Uterus (tissue), 2 donors: ENCODE measurements at regions not wholly inside any gene's neighbourhood (a gene's known extent, or its start where the extent isn't known, plus 50 kb on each side); places are given as distances from the start of the nearest gene placed in this dataset.

Experiments used
- POLR2A ChIP-seq, 2 donors: fragments of 450-650 bp; IDR thresholded peaks; one replicate each; pipeline ENCODE4 v1.6.1; 2016; ENCODE audit warnings: antibody characterized with exemption in 2 of 2, mild to moderate bottlenecking in 1 of 2, moderate library complexity in 1 of 2
- TF ChIP-seq, protein P1 (sequence below), 4 experiments: fragments of 200-600 bp in 2 of 4; fragments of 450-650 bp in 2 of 4; sonication (generic) in 2 of 4; IDR thresholded peaks; one replicate each; pipeline ENCODE4 v1.5.1; 2016 to 2019; ENCODE audit warnings: antibody characterized with exemption in 4 of 4, mild to moderate bottlenecking in 2 of 4, moderate library complexity in 1 of 4

DNA sequence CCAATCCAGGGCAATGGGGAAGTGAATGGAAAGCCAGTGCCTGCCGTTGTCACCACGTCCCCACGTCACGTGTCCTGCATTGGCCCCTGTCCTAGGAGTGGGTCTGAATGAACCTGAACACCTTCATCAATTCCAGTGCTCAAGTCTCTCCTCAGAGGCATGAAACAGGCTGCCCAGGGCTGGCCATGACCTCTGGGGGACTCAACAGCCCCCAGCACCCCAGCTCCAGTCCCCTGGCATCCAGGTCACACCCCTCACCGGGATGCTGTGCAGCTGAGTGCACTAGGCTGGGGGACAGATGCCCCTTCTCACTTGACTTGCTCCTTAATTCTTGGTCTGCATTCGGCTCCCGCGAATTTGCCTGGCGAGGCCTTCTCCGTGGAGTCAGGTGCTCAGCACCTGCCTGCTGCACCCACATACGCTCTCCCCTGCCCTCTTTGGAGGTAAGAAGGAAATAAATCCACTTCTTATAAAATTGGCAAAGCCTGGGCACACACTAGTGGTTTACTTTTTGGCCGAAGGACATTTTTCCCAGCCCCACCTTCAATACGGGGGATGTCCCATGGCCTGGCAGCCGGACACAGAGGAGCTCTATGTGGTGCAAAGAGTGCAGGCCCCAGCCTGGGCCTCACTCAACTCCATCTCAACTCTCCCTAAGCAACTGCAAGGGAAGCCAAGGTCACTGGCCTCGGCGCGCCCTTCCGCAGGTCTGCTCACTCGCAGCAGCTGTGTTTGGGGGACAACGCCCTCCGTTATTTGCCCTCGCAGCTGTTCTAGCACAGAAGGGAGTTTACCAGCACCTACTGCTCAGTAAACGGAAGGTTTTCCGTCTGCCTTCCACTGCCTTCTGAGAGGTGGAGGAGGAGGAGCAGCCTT lies 77.6 kb upstream of the SHH start:
- TF ChIP-seq POLR2A (IDR thresholded peaks at IDR 0.05): no peak
- TF ChIP-seq, protein P1, sequence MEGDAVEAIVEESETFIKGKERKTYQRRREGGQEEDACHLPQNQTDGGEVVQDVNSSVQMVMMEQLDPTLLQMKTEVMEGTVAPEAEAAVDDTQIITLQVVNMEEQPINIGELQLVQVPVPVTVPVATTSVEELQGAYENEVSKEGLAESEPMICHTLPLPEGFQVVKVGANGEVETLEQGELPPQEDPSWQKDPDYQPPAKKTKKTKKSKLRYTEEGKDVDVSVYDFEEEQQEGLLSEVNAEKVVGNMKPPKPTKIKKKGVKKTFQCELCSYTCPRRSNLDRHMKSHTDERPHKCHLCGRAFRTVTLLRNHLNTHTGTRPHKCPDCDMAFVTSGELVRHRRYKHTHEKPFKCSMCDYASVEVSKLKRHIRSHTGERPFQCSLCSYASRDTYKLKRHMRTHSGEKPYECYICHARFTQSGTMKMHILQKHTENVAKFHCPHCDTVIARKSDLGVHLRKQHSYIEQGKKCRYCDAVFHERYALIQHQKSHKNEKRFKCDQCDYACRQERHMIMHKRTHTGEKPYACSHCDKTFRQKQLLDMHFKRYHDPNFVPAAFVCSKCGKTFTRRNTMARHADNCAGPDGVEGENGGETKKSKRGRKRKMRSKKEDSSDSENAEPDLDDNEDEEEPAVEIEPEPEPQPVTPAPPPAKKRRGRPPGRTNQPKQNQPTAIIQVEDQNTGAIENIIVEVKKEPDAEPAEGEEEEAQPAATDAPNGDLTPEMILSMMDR (IDR thresholded peaks at IDR 0.05): no peak
